Hematopoietic multipotent progenitor cell treated with erythropoietin and hydrocortisone succinate and interleukin-3 and kit ligand, for 15 days (in vitro differentiated cells): ENCODE measurements at regions not wholly inside any gene's neighbourhood (a gene's known extent, or its start where the extent isn't known, plus 50 kb on each side); places are given as distances from the start of the nearest gene placed in this dataset.
"Not testable (repeated sequence)": the region's sequence is repeated elsewhere in the genome, so short reads cannot be mapped to it uniquely, and the experiment has no call there.

Experiments used
- DNase-seq: peaks from one replicate; pipeline ENCODE4 v3.0.0-alpha.2; 2015; ENCODE audit warnings: low spot score

DNA sequence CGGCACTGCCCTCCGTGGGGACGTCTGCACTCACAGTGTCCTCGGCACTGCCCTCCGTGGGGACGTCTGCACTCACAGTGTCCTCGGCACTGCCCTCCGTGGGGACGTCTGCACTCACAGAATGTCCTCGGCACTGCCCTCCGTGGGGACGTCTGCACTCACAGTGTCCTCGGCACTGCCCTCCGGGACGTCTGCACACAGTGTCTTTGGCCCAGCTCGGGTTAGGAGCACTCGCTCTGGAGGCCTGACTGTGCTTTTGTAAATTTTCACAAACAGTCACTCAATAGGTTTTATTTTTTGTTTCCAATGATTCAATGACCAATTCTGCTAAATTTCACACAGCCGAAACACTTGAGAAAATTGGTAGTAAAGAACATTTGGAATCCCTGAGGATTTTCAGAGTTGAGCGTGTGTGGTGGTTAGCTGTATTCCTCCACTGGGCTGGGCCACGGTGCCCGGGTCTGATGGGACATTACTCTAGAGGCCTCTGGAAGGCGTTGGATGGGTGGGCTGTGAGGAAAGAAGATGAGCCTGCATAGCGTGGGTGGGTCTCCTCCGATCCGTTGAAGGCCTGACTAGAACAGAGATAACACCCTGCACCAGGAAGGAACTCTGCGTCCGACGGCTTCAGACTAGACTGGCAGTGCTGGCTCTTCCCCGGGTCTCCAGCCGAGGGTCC is 134.8 kb downstream of the RTP5 start:
- no peak for DNase-seq

DNA sequence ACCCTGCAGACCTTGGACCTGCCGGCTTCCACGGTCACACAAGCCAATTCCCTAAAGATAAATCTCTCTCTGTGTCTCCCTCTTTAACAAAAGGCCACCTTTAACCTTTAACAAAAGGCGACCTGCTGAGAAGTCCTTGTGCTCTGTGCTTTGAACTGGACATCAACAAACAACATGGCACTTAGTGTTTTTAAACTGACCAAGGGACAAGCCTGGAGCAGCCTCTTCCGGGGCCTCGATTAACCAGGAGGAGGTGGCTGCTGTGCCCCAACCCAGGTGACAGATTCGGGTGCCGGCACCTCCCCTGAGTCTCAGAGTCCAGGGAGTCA is 135.3 kb downstream of the RTP5 start:
- DNase-seq, result no peak

DNA sequence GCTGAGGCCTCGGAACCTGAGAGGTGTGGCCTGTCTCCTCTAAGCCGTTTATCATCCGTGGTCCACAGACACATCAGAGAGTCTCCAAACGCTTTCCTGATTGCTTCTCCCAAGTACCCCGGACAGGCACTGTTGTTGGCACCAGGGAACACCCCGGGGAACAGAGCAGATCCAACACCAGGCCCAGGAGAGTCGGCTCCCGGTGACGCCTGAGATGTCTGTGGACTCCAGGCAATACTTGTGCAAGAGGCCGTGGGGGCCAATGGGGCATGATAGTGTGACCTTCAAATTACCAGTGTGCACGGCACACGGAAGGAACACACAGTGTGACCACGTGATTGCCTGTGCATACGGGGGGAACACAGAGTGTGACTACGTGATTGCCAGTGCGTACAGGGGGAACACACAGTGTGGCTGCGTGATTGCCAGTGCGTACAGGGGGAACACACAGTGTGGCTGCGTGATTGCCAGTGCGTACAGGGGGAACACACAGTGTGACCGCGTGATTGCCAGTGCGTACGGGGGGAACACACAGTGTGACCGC is 136.6 kb downstream of the RTP5 start:
- not testable (repeated sequence) for DNase-seq

DNA sequence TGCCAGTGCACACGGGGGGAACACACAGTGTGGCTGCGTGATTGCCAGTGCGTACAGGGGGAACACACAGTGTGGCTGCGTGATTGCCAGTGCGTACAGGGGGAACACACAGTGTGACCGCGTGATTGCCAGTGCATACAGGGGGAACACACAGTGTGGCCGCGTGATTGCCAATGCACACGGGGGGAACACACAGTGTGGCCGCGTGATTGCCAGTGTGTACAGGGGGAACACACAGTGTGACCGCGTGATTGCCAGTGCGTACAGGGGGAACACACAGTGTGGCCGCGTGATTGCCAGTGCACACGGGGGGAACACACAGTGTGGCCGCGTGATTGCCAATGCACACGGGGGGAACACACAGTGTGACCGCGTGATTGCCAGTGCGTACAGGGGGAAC is 139.4 kb downstream of the RTP5 start:
- DNase-seq, result not testable (repeated sequence)

DNA sequence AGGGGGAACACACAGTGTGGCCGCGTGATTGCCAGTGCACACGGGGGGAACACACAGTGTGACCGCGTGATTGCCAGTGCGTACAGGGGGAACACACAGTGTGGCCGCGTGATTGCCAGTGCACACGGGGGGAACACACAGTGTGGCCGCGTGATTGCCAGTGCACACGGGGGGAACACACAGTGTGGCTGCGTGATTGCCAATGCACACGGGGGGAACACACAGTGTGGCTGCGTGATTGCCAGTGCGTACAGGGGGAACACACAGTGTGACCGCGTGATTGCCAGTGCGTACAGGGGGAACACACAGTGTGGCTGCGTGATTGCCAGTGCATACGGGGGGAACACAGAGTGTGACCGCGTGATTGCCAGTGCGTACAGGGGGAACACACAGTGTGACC is 140.3 kb downstream of the RTP5 start:
- not testable (repeated sequence) for DNase-seq

DNA sequence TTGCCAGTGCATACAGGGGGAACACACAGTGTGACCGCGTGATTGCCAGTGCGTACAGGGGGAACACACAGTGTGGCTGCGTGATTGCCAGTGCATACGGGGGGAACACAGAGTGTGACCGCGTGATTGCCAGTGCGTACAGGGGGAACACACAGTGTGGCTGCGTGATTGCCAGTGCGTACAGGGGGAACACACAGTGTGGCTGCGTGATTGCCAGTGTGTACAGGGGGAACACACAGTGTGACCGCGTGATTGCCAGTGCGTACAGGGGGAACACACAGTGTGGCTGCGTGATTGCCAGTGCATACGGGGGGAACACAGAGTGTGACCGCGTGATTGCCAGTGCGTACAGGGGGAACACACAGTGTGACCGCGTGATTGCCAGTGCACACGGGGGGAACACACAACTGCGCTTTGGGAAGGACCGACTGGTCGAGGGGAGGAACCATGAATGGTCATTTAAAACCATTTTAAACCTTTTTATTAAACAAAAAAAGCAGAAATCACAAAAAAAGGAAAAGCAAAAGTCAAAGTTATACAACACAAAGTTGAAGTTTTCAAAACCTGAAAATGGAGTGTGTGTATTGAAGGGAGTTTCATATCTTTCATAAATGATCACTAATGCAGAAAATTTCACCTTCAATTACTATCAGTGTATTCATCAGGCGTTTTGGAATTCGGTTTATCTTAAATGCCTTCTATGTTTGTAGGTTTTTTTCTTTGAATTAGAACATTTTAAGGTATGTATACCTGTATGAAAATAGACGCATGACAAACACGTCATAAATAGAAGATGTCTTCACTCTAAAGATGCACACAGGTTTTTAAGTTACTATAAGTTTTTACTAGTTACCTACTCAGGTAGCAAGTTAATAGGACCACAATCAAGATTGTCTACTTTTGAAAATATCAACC is 141.0 kb downstream of the RTP5 start:
- DNase-seq, result not testable (repeated sequence)

DNA sequence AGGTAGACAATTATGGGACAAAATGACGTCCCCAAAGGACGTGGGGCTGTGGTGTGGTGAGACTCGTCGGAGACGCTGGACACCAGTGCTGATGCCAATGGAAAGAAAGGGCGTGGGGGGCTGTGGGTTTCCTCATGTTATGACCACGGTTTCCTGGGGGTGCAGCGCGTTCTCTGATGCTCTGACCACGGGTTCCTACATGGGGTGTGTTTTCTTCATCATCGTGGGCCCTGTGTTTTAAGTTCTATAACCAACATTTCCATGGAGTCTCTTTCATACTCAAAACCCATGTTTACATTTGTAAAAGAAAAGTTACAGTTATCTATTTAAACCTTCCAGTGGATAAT is 141.6 kb downstream of the RTP5 start:
- DNase-seq, result no peak

DNA sequence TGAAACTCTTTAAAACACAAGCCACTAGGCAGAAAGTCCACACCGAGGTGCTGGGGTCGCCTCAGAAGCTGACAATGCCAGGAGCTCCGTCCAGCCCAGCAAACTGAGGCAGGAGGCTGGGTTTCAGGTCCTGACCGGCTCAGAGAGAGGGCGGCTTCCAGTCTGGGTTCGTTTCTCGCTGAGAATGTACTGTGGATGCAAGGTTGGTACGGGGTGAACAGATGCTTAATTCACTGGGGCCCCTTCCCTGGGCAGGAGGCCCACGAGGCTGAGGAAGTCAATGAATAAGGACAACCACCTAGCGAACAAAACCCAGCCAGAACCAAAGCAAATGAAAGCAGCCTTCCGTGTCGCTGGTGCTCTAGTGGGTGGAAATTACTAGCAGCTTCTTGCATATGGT is 142.0 kb downstream of the RTP5 start:
- DNase-seq, result no peak

DNA sequence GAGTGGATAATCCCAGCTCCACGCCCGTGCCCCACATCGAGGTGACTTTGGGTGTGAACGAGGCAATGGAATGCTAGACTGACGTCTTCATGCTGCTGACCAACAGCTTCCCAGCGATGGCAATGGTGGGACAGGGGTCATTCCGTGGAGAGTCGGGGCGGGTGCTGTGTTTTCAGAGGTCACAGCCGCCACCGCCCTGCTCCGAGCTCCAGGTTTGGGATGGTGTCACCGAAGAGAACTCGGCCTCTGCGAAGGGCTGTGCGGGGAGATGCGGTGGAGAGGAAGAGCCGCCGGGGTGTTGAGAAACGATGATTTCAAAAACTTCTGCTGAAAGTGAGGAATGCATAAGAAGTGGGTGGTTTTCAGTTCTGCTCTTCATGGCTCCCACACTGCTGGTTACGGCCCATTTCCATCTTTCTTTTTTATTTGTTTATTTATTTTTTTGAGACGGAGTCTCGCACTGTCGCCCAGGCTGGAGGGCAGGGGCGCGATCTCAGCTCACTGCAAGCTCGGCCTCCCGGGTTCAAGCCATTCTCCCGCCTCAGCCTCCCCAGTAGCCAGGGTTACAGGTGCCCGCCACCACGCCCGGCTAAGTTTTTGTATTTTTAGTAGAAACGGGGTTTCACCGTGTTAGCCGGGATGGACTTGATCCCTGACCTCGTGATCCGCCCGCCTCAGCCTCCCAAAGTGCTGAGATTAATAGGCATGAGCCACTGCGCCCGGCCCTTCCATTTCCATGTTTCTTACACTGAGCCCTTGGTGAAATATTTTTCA is 142.6 kb downstream of the RTP5 start:
- DNase-seq, result no peak

DNA sequence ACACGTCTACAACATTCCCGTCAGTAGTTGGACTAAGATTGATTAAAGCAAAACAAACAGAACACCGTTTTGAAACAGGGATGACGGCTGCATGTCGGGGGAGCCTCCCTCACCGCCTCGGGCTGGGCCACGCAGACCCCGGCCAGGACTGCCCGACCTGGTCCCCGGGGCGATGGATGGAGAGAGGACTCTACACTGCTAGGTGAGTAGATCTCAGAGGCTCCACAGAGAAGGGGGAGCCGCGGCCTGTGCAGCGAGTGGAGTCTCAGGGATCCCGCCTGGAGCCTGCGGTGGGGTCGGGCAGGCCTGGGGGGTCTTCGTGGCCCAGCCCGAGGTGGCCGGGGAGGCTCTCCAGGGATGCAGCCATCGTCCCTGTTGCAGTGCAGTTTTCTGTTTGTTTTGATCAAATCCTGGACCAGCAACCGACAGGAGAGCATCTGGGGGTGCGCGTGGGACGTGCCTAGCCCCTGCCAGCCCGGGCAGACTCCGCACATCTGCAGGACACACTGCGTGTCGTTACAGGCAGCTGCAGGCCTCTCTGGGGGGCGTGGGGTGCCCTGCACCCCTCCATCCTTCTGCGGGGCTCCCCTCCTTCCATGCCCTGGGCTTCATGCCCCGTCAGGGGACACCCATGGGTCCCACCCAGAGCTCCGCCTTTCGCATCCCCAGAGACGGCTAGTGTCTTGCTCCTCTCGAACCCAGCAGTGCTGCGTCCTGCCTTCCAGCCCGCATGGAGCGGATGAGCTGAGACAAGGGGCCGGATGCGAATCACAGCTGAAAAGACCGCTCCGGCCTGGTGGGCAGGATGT is 143.6 kb downstream of the RTP5 start:
- DNase-seq, result no peak

DNA sequence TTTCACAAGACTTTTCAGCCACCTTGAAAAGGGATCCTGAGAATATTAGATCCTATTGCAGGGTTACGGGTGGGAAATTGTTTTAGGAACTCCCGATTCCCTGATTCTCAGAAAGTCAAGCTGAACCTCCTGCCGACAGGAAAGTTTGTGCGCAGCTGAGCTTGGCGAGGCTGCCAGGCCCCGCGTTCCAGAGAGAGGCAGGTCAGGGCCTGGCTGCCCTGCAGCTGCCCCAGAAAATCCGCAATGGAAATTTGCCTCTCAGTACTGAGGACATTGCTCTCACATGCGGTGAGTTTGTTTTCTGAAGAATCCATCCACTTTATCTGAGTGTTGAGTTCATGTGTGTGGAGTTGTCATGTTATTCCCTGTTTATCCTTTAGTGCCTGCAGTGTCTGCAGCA is 144.2 kb downstream of the RTP5 start:
- no peak for DNase-seq

DNA sequence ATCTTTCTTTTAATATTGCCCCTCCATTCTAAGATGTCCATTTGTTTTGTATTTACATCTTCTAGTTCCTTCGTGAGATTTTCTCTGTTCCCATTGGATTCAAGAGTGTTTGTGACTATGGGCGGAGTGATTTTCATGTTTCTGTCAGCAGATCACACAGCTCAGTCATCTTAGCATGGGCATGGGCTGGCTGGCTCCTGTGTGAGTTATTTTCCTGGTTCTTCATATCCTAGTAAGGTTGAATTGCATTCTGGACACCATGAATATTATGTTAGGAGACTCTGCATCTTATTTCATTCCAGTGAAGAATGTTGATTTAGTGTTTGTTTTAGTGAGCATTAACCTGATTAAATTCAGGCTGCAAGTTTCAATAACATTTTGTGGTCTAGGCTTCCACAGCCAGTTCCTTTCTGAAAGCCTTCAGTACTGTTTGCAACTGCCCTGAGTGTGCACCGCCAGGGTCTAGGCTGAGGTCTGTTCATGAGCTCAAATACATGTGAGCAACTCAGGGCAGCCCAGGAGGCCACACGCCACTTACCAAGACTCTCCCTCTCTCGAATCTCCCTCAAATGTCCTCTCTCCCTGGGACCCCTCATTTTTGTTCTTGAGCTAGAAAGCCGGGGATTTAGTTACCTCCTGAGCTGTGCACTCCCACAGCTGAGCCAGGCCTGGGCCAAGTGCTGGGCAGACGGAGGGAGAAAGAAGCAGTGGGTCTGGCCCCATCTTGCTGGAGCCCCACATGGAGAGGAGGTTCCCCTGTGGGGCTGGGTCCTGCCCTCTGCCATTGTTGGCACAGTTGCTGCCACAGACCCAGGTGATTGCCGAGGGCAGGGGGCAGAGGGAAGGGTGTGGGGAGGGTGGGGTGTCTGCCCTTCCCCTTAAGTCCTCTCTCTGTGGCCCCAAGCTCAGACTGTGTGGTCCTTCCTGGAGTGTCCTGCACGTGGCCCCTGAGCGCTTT is 145.9 kb downstream of the RTP5 start:
- no peak for DNase-seq

DNA sequence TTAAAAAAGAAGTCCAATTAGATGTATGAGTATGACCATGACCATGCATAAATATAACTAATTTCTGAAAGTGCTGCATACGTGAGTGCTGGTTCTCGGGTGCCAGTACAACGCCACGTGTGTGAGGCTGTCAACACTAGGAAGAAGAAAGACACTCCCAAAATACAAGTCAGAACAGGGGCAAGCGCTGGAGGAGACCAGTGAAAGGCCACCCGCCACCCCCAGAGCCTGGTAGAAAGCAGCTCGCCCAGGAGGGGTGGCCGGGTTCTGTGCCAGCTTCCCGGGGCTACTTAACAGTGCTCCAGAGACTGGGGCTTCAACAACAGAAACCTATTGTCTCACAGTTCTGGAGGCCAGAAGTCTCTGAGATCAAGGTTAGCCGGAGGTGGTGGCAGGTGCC is 147.6 kb downstream of the RTP5 start:
- DNase-seq, result no peak

DNA sequence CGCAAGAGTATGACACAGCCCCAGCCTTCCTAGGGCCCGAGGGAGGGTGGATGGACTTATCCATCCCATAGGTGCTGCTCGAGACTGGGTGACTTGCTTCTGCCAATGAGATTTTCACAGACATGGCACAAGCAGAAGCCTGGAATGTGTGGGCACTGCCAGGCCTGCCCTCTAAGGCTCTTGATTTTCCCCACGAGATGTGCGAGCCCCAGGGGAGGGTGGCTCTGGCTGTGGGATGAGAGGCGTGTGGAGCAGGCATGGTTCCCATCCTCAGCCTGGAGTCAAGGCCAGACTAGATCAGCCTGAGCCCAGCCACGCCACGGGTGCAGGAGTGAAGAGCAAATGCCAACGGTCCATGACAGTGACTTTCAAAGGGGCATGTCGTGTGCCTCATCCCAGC is 148.9 kb downstream of the RTP5 start:
- DNase-seq, result not testable (repeated sequence)

DNA sequence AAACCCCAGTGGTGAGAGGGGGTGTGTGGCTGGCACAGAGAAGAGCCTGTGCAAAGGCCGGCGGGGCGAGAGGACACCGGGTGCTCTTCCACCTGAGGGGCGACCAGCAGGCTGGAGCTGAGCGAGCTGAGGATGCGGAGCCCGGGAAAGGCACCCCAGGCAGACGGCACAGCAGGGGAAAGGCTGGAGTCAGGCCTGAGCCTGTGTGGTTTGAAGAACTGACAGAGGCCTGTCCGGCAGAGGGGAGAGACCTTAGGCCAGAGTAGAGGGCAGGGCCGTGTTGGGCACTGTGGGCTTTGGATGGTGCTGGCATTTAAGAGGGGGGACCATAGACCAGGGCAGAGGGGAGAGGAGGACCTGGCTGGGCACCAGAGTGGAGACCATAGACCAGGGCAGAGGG is 149.8 kb downstream of the RTP5 start:
- DNase-seq, result no peak

DNA sequence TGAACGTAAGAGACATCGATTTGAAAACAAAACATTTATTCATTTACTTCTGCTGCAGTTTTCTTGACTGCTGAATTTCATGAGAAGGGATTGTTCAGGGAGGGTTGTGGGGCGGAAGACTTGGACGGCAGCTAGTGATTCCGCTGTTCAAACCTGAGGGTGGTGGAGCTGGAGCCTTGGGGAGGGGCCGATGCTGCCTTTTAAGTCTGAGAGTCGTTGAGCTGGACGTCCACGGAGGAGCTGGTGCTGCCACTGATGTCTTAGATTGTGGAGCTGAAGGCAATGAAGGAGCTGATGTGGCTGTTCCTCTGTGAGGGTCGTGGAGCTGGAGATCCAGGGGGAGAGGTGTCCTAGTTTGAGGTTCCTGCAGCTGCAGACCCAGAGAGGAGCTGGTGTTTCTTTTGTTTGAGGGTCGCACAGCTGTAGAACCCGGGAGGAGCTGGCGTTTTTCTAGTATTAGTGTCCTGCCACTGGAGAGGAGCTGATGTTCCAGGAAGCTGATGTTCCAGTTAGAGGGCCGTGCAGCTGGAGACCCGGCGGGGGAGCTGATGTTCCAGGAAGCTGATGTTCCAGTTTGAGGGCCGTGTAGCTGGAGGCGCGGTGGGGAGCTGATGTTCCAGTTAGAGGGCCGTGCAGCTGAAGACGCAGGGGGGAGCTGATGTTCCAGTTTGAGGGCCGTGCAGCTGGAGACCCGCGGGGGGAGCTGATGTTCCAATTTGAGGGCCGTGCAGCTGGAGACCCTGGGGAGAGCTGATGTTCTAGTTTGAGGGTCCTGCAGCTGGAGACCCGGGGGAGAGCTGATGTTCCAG is 150.9 kb downstream of the RTP5 start:
- DNase-seq, result no peak

DNA sequence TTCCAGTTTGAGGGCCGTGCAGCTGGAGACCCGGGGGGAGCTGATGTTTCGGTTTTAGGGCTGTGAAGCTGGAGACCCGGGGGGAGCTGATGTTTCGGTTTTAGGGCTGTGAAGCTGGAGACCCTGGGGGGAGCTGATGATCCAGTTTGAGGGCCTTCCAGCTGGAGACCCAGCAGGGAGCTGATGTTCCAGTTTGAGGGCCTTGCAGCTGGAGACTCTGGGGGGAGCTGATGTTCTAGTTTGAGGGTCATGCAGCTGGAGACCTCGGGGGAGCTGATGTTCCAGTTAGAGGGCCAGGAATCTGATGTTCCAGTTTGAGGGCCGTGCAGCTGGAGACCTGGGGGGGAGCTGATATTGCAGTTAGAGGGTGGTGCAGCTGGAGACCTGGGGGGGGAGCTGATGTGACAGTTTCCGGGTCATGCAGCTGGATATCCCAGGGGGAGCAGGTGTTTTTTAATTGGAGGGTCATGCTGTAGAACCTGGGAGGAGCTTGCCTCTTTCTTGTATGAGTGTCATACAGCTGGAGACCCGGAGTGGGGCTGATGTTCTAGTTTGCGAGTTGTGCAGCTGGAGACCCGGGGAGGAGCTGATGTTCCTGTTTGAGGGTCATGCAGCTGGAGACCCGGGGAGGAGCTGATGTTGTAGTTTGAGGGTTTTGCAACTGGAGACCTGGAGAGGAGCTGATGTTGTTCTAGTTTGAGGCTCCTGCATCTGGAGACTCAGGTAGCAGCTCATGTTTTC is 153.2 kb downstream of the RTP5 start:
- DNase-seq, result no peak

DNA sequence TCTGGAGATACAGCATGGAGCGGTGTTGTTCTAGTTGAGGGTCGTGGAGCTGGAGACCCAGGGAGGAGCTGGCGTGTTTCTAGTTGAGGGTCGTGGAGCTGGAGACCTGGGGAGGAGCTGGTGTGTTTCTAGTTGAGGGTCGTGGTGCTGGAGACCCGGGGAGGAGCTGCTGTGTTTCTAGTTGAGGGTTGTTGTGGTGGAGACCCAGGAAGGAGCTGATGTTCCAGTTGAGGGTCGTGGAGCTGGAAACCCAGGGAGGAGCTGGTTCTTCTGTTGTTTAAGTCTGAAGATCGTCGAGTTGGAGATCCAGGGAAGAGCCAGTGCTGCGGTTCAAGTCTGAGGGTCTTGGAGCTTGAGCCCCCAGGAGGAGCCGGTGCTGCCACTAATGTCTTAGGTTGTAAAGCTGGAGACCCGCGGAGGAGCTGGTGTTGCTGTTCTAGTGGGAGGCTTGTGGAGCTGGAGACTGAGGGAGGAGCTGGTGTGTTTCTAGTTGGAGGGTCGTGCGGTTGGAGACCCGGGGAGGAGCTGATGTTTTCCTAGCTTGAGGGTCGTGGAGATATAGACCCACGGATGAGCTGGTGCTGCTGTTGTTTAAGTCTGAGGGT is 155.3 kb downstream of the RTP5 start:
- no peak for DNase-seq
